GM23248 (cell line): ENCODE measurements at regions not wholly inside any gene's neighbourhood (a gene's known extent, or its start where the extent isn't known, plus 50 kb on each side); places are given as distances from the start of the nearest gene placed in this dataset.
"Not testable (repeated sequence)": the region's sequence is repeated elsewhere in the genome, so short reads cannot be mapped to it uniquely, and the experiment has no call there.

Experiments
- DNase-seq: peaks from one replicate; pipeline ENCODE4 v3.0.0-alpha.2; 2015
- H2AFZ ChIP-seq: fragments of 200-600 bp; sonication (generic); 2 replicates; pipeline ENCODE4 v1.6.1; 2016; ENCODE audit warnings: antibody characterized with exemption
- H3F3A ChIP-seq: fragments of 200-600 bp; sonication (generic); 2 replicates; pipeline ENCODE4 v1.6.1; 2016; ENCODE audit warnings: mild to moderate bottlenecking, antibody characterized with exemption, mixed run types; ENCODE audit not compliant: insufficient read depth
- H3K27ac ChIP-seq: fragments of 200-600 bp; sonication (generic); 2 replicates; pipeline ENCODE4 v1.5.1; 2016; ENCODE audit warnings: mild to moderate bottlenecking
- H3K27me3 ChIP-seq: fragments of 200-600 bp; sonication (generic); replicated peaks from 2 replicates; pipeline ENCODE4 v1.6.1; 2016; ENCODE audit warnings: mild to moderate bottlenecking; ENCODE audit not compliant: insufficient read depth
- H3K36me3 ChIP-seq: fragments of 200-600 bp; sonication (generic); 2 replicates; pipeline ENCODE4 v1.6.1; 2016; ENCODE audit warnings: low read depth, mild to moderate bottlenecking
- H3K4me1 ChIP-seq: fragments of 200-600 bp; sonication (generic); 2 replicates; pipeline ENCODE4 v1.6.1; 2016; ENCODE audit warnings: mild to moderate bottlenecking; ENCODE audit not compliant: insufficient read depth
- H3K4me2 ChIP-seq: fragments of 200-600 bp; sonication (generic); one replicate; pipeline ENCODE4 v1.6.1; 2016; ENCODE audit warnings: mild to moderate bottlenecking; ENCODE audit not compliant: unreplicated experiment
- H3K4me3 ChIP-seq: fragments of 200-600 bp; sonication (generic); 2 replicates; pipeline ENCODE4 v1.5.1; 2016; ENCODE audit warnings: mild to moderate bottlenecking
- H3K79me2 ChIP-seq: fragments of 200-600 bp; sonication (generic); 2 replicates; pipeline ENCODE4 v1.6.1; 2016; ENCODE audit warnings: mild to moderate bottlenecking; ENCODE audit not compliant: insufficient read depth
- H3K9ac ChIP-seq: fragments of 200-600 bp; sonication (generic); 2 replicates; pipeline ENCODE4 v1.6.1; 2016; ENCODE audit warnings: mild to moderate bottlenecking
- H3K9me2 ChIP-seq: fragments of 200-600 bp; sonication (generic); 2 replicates; pipeline ENCODE4 v1.6.1; 2016; ENCODE audit warnings: mixed run types, mild to moderate bottlenecking, moderate library complexity; ENCODE audit not compliant: insufficient read depth
- H3K9me3 ChIP-seq: fragments of 200-600 bp; sonication (generic); one replicate; pipeline ENCODE4 v1.6.1; 2017; ENCODE audit warnings: low read depth
- H4K20me1 ChIP-seq: fragments of 200-600 bp; sonication (generic); 2 replicates; pipeline ENCODE4 v1.6.0; 2016; ENCODE audit not compliant: insufficient read depth
- EZH2 ChIP-seq: fragments of 200-600 bp; sonication (generic); IDR thresholded peaks from 2 replicates; pipeline ENCODE4 v1.6.1; 2018; ENCODE audit warnings: antibody characterized with exemption, mild to moderate bottlenecking; ENCODE audit not compliant: insufficient read depth, poor library complexity, severe bottlenecking
- EZH2phosphoT487 ChIP-seq: fragments of 200-600 bp; sonication (generic); IDR thresholded peaks from 2 replicates; pipeline ENCODE4 v1.6.1; 2018; ENCODE audit warnings: antibody characterized with exemption, moderate library complexity, mild to moderate bottlenecking, low read depth; ENCODE audit not compliant: insufficient read depth
- WGBS, 2 experiments: methylation state at CpG; one replicate each; pipeline ENCODE4 v1.1.6; 2015 to 2017; ENCODE audit warnings: low lambda C conversion rate in 2 of 2, low coverage in 1 of 2; ENCODE audit errors: missing lambda C conversion rate in 2 of 2; 5-methylcytosine and 5-hydroxymethylcytosine counted together
- in situ Hi-C: fragments of 300-500 bp; cut with MboI; formaldehyde crosslinking; loops from 2 replicates; pipeline ENCODE4 v1.15.0; 2020

GRCh38 chr17:83025636-83026280 is 53.7 kb upstream of the METRNL start:
- Histone ChIP-seq H3F3A (no peaks in the 10 kb centered on the region), H3K9ac (no peak overlapping the region), H4K20me1 (no peaks in the 10 kb centered on the region), H3K79me2 (no peaks in the 10 kb centered on the region), H3K36me3 (no peaks in the 10 kb centered on the region), H3K9me2 (no peaks in the 10 kb centered on the region), H2AFZ (no peak overlapping the region), H3K27me3 (no peaks in the 10 kb centered on the region), H3K9me3 (no peaks in the 10 kb centered on the region), H3K4me2 (no peak overlapping the region), H3K4me3 (no peak overlapping the region), H3K4me1 (no peaks in the 10 kb centered on the region), H3K27ac (no peak overlapping the region)
- no peak for DNase-seq
- in situ Hi-C loops, result no loop called here
- TF ChIP-seq EZH2, result no peak
- no peak for TF ChIP-seq EZH2phosphoT487
- 97 to 99% methylated on average over 31 of the region's 31 CpGs for WGBS, 2 experiments

GRCh38 chr17:83026311-83026811 is 53.0 kb upstream of the METRNL start:
- no peak overlapping the region for H3K4me2 ChIP-seq
- H3K27me3 ChIP-seq, result no peaks in the 10 kb centered on the region
- H3K79me2 ChIP-seq, result no peaks in the 10 kb centered on the region
- H3K27ac ChIP-seq, result no peak overlapping the region
- no peaks in the 10 kb centered on the region for H3K36me3 ChIP-seq
- TF ChIP-seq EZH2, result no peak
- TF ChIP-seq EZH2phosphoT487, result no peak
- no peaks in the 10 kb centered on the region for H3F3A ChIP-seq
- 69 to 94% methylated on average over 6 to 14 of the region's 14 CpGs for WGBS, 2 experiments
- no peaks in the 10 kb centered on the region for H3K9me2 ChIP-seq
- in situ Hi-C loops, result no loop called here
- no peaks in the 10 kb centered on the region for H4K20me1 ChIP-seq
- no peaks in the 10 kb centered on the region for H3K4me1 ChIP-seq
- no peak overlapping the region for H3K9ac ChIP-seq
- no peaks in the 10 kb centered on the region for H3K9me3 ChIP-seq
- no peak for DNase-seq
- no peak overlapping the region for H3K4me3 ChIP-seq
- H2AFZ ChIP-seq, result no peak overlapping the region

DNA sequence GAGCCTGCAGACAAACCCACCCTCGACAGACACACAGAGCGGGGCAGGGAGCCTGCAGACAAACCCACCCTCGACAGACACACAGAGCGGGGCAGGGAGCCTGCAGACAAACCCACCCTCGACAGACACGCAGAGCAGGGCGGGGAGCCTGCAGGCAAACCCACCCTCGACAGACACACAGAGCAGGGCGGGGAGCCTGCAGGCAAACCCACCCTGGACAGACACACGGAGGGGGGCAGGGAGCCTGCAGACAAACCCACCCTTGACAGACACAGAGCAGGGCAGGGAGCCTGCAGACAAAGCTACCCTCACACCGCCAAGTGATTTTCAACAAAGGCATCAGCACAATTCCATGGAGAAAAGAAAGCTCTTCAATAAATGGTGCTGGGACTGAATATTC is 52.5 kb upstream of the METRNL start:
- H3F3A ChIP-seq, H3K27ac ChIP-seq, H3K36me3 ChIP-seq, H3K9ac ChIP-seq, H3K4me2 ChIP-seq, H3K4me3 ChIP-seq, H4K20me1 ChIP-seq, H2AFZ ChIP-seq, H3K79me2 ChIP-seq, H3K27me3 ChIP-seq, H3K4me1 ChIP-seq, DNase-seq, H3K9me3 ChIP-seq, H3K9me2 ChIP-seq, in situ Hi-C loops: not testable (repeated sequence)
- 74 to 97% methylated on average over 2 to 11 of the region's 11 CpGs for whole genome bisulfite sequencing, 2 experiments

- Histone ChIP-seq H3K9me3 (no peaks in the 10 kb centered on the region), H4K20me1 (no peaks in the 10 kb centered on the region), H3K27ac (no peak overlapping the region), H3K4me3 (no peak overlapping the region), H2AFZ (no peak overlapping the region), H3K9ac (no peak overlapping the region), H3K4me1 (no peaks in the 10 kb centered on the region), H3K27me3 (no peaks in the 10 kb centered on the region), H3K9me2 (no peaks in the 10 kb centered on the region), H3F3A (no peaks in the 10 kb centered on the region), H3K36me3 (no peaks in the 10 kb centered on the region), H3K79me2 (no peaks in the 10 kb centered on the region), H3K4me2 (no peak overlapping the region)
- no peak for DNase-seq
- in situ Hi-C loops, result no loop called here
- no peak for TF ChIP-seq EZH2phosphoT487
- no peak for TF ChIP-seq EZH2
- WGBS, 2 experiments, result 92 to 94% methylated on average over 16 to 17 of the region's 17 CpGs
These were observed 50.6 kb upstream of the METRNL start for GRCh38 chr17:83028851-83029250.

DNA sequence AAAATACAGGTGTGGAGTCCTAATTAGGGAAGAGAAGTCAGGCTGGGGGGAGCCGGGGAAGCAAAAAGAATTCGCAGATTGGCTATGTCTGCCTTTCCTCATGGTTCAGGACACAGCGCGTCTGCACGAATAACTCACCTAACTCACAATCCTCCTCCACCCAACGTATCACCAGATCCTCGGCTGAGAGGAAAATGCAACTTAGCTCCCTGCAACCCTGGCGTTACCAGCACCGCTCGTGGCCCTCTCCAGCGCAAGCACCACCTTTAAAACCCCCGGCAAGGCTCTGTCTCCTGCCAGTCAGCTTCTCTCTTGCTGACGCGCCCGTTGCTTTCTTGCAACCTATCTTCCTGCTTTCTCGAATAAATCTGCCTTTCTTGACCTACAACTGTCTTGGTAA is 49.8 kb upstream of the METRNL start:
- no peak for TF ChIP-seq EZH2
- TF ChIP-seq EZH2phosphoT487, result no peak
- Histone ChIP-seq H3K9ac (no peak overlapping the region), H3K4me1 (no peaks in the 10 kb centered on the region), H3K4me2 (no peak overlapping the region), H3F3A (no peaks in the 10 kb centered on the region), H3K79me2 (no peaks in the 10 kb centered on the region), H3K36me3 (no peaks in the 10 kb centered on the region), H3K27me3 (no peaks in the 10 kb centered on the region), H3K9me2 (no peaks in the 10 kb centered on the region), H3K27ac (no peak overlapping the region), H2AFZ (no peak overlapping the region), H4K20me1 (no peaks in the 10 kb centered on the region), H3K4me3 (no peak overlapping the region), H3K9me3 (no peaks in the 10 kb centered on the region)
- 91 to 93% methylated on average over 15 to 16 of the region's 16 CpGs for WGBS, 2 experiments
- in situ Hi-C loops, result no loop called here
- no peak for DNase-seq
